ENCODE measurements at regions not wholly inside any gene's neighbourhood (a gene's known extent, or its start where the extent isn't known, plus 50 kb on each side); places are given as distances from the start of the nearest gene placed in this dataset.

GRCh38 chr17:70539132-70539924 lies 370.0 kb downstream of the KCNJ2 start:
- no peak for DNase-seq (ENCODE audit: low read depth in 6 of 9, low spot score in 9 of 9)
- WGBS: 73% methylated on average over 7 of the region's 7 CpGs
- Histone ChIP-seq H3K36me3 (ENCODE audit: control insufficient read depth in 2 of 2, insufficient read depth in 2 of 2, low read length in 1 of 2) (no peaks in the 10 kb centered on the region), H3K27me3 (ENCODE audit: control insufficient read depth in 2 of 2, insufficient read depth in 1 of 2, low read length in 1 of 2) (no peaks in the 10 kb centered on the region), H3K9me3 (ENCODE audit: control insufficient read depth in 2 of 2, insufficient read depth in 1 of 2, low read length in 1 of 2) (no peaks in the 10 kb centered on the region), H3K27ac (ENCODE audit: low read depth in 1 of 2, low read length in 1 of 2) (no peak overlapping the region), H3K4me3 (ENCODE audit: low read length in 2 of 2) (no peak overlapping the region), H3K4me1 (ENCODE audit: control insufficient read depth in 2 of 2, insufficient read depth in 2 of 2, low read length in 2 of 2) (peaks cover 9 to 18% of the 10 kb centered on the region in 2 donors)

GRCh38 chr17:70542876-70543275 lies 373.5 kb downstream of the KCNJ2 start:
- no peaks in the 10 kb centered on the region for H3K36me3 ChIP-seq (ENCODE audit: control insufficient read depth in 2 of 2, insufficient read depth in 2 of 2, low read length in 1 of 2)
- peaks cover 9 to 18% of the 10 kb centered on the region in 2 donors for H3K4me1 ChIP-seq (ENCODE audit: control insufficient read depth in 2 of 2, insufficient read depth in 2 of 2, low read length in 2 of 2)
- H3K27ac ChIP-seq (ENCODE audit: low read depth in 1 of 2, low read length in 1 of 2): peak overlapping the region; percentile 31 to 83
- peak in 7 of 9 donors; percentile 28 to 81 (median 49) for DNase-seq (ENCODE audit: low read depth in 6 of 9, low spot score in 9 of 9)
- no peak overlapping the region for H3K4me3 ChIP-seq (ENCODE audit: low read length in 2 of 2)
- H3K9me3 ChIP-seq (ENCODE audit: control insufficient read depth in 2 of 2, insufficient read depth in 1 of 2, low read length in 1 of 2): no peaks in the 10 kb centered on the region
- no peaks in the 10 kb centered on the region for H3K27me3 ChIP-seq (ENCODE audit: control insufficient read depth in 2 of 2, insufficient read depth in 1 of 2, low read length in 1 of 2)
- WGBS: 8% methylated on average over 4 of the region's 4 CpGs

GRCh38 chr17:70544317-70544716 lies 375.0 kb downstream of the KCNJ2 start:
- H3K36me3 ChIP-seq (ENCODE audit: control insufficient read depth in 2 of 2, insufficient read depth in 2 of 2, low read length in 1 of 2): no peaks in the 10 kb centered on the region
- 74% methylated on average over 1 of the region's 1 CpG for WGBS
- H3K27ac ChIP-seq (ENCODE audit: low read depth in 1 of 2, low read length in 1 of 2): no peak overlapping the region

GRCh38 chr17:70552230-70552981 lies 383.1 kb downstream of the KCNJ2 start:
- peak in 8 of 9 donors; percentile 47 to 81 (median 58) for DNase-seq (ENCODE audit: low read depth in 6 of 9, low spot score in 9 of 9)
- H3K27ac ChIP-seq (ENCODE audit: low read depth in 1 of 2, low read length in 1 of 2): no peak overlapping the region
- WGBS: 48% methylated on average over 8 of the region's 8 CpGs
- H3K36me3 ChIP-seq (ENCODE audit: control insufficient read depth in 2 of 2, insufficient read depth in 2 of 2, low read length in 1 of 2): no peaks in the 10 kb centered on the region
- H3K4me1 ChIP-seq (ENCODE audit: control insufficient read depth in 2 of 2, insufficient read depth in 2 of 2, low read length in 2 of 2): no peaks in the 10 kb centered on the region
- no peaks in the 10 kb centered on the region for H3K27me3 ChIP-seq (ENCODE audit: control insufficient read depth in 2 of 2, insufficient read depth in 1 of 2, low read length in 1 of 2)
- H3K9me3 ChIP-seq (ENCODE audit: control insufficient read depth in 2 of 2, insufficient read depth in 1 of 2, low read length in 1 of 2): no peaks in the 10 kb centered on the region
- H3K4me3 ChIP-seq (ENCODE audit: low read length in 2 of 2): no peak overlapping the region

More at GRCh38 chr17:70544317-70544716, 375.0 kb downstream of the KCNJ2 start:
- H3K27me3 ChIP-seq (ENCODE audit: control insufficient read depth in 2 of 2, insufficient read depth in 1 of 2, low read length in 1 of 2): no peaks in the 10 kb centered on the region
- H3K4me3 ChIP-seq (ENCODE audit: low read length in 2 of 2): no peak overlapping the region
- H3K4me1 ChIP-seq (ENCODE audit: control insufficient read depth in 2 of 2, insufficient read depth in 2 of 2, low read length in 2 of 2): peaks cover 9 to 18% of the 10 kb centered on the region in 2 donors
- H3K9me3 ChIP-seq (ENCODE audit: control insufficient read depth in 2 of 2, insufficient read depth in 1 of 2, low read length in 1 of 2): no peaks in the 10 kb centered on the region
- DNase-seq (ENCODE audit: low read depth in 6 of 9, low spot score in 9 of 9): peak in 1 of 9 donors; percentile 8

GRCh38 chr17:70552982-70553334 lies 383.6 kb downstream of the KCNJ2 start:
- H3K4me3 ChIP-seq (ENCODE audit: low read length in 2 of 2): no peak overlapping the region
- no peak for DNase-seq (ENCODE audit: low read depth in 6 of 9, low spot score in 9 of 9)
- no peaks in the 10 kb centered on the region for H3K9me3 ChIP-seq (ENCODE audit: control insufficient read depth in 2 of 2, insufficient read depth in 1 of 2, low read length in 1 of 2)
- H3K4me1 ChIP-seq (ENCODE audit: control insufficient read depth in 2 of 2, insufficient read depth in 2 of 2, low read length in 2 of 2): no peaks in the 10 kb centered on the region
- no peak overlapping the region for H3K27ac ChIP-seq (ENCODE audit: low read depth in 1 of 2, low read length in 1 of 2)
- H3K36me3 ChIP-seq (ENCODE audit: control insufficient read depth in 2 of 2, insufficient read depth in 2 of 2, low read length in 1 of 2): no peaks in the 10 kb centered on the region
- no peaks in the 10 kb centered on the region for H3K27me3 ChIP-seq (ENCODE audit: control insufficient read depth in 2 of 2, insufficient read depth in 1 of 2, low read length in 1 of 2)

- no peaks in the 10 kb centered on the region for H3K4me1 ChIP-seq (ENCODE audit: control insufficient read depth in 2 of 2, insufficient read depth in 2 of 2, low read length in 2 of 2)
- H3K4me3 ChIP-seq (ENCODE audit: low read length in 2 of 2): no peak overlapping the region
- no peaks in the 10 kb centered on the region for H3K36me3 ChIP-seq (ENCODE audit: control insufficient read depth in 2 of 2, insufficient read depth in 2 of 2, low read length in 1 of 2)
- no peaks in the 10 kb centered on the region for H3K27me3 ChIP-seq (ENCODE audit: control insufficient read depth in 2 of 2, insufficient read depth in 1 of 2, low read length in 1 of 2)
- H3K27ac ChIP-seq (ENCODE audit: low read depth in 1 of 2, low read length in 1 of 2): no peak overlapping the region
- no peaks in the 10 kb centered on the region for H3K9me3 ChIP-seq (ENCODE audit: control insufficient read depth in 2 of 2, insufficient read depth in 1 of 2, low read length in 1 of 2)
- no peak for DNase-seq (ENCODE audit: low read depth in 6 of 9, low spot score in 9 of 9)
These were observed 386.4 kb downstream of the KCNJ2 start for GRCh38 chr17:70555723-70556122.

GRCh38 chr17:70558821-70559220 lies 389.5 kb downstream of the KCNJ2 start:
- Histone ChIP-seq H3K36me3 (ENCODE audit: control insufficient read depth in 2 of 2, insufficient read depth in 2 of 2, low read length in 1 of 2) (no peaks in the 10 kb centered on the region), H3K4me1 (ENCODE audit: control insufficient read depth in 2 of 2, insufficient read depth in 2 of 2, low read length in 2 of 2) (no peaks in the 10 kb centered on the region), H3K27ac (ENCODE audit: low read depth in 1 of 2, low read length in 1 of 2) (no peak overlapping the region), H3K4me3 (ENCODE audit: low read length in 2 of 2) (no peak overlapping the region), H3K9me3 (ENCODE audit: control insufficient read depth in 2 of 2, insufficient read depth in 1 of 2, low read length in 1 of 2) (no peaks in the 10 kb centered on the region), H3K27me3 (ENCODE audit: control insufficient read depth in 2 of 2, insufficient read depth in 1 of 2, low read length in 1 of 2) (no peaks in the 10 kb centered on the region)
- WGBS: 25% methylated on average over 3 of the region's 3 CpGs
- no peak for DNase-seq (ENCODE audit: low read depth in 6 of 9, low spot score in 9 of 9)

- 96% methylated on average over 1 of the region's 1 CpG for WGBS
These were observed 391.1 kb downstream of the KCNJ2 start for GRCh38 chr17:70560471-70560870.

GRCh38 chr17:70562137-70562536 lies 392.8 kb downstream of the KCNJ2 start:
- DNase-seq (ENCODE audit: low read depth in 6 of 9, low spot score in 9 of 9): no peak
- no peak overlapping the region for H3K27ac ChIP-seq (ENCODE audit: low read depth in 1 of 2, low read length in 1 of 2)
- WGBS: 94% methylated on average over 1 of the region's 1 CpG
- no peaks in the 10 kb centered on the region for H3K4me1 ChIP-seq (ENCODE audit: control insufficient read depth in 2 of 2, insufficient read depth in 2 of 2, low read length in 2 of 2)
- no peaks in the 10 kb centered on the region for H3K36me3 ChIP-seq (ENCODE audit: control insufficient read depth in 2 of 2, insufficient read depth in 2 of 2, low read length in 1 of 2)
- no peaks in the 10 kb centered on the region for H3K27me3 ChIP-seq (ENCODE audit: control insufficient read depth in 2 of 2, insufficient read depth in 1 of 2, low read length in 1 of 2)
- no peaks in the 10 kb centered on the region for H3K9me3 ChIP-seq (ENCODE audit: control insufficient read depth in 2 of 2, insufficient read depth in 1 of 2, low read length in 1 of 2)
- H3K4me3 ChIP-seq (ENCODE audit: low read length in 2 of 2): no peak overlapping the region

More at GRCh38 chr17:70560471-70560870, 391.1 kb downstream of the KCNJ2 start:
- no peaks in the 10 kb centered on the region for H3K27me3 ChIP-seq (ENCODE audit: control insufficient read depth in 2 of 2, insufficient read depth in 1 of 2, low read length in 1 of 2)
- no peak overlapping the region for H3K4me3 ChIP-seq (ENCODE audit: low read length in 2 of 2)
- no peaks in the 10 kb centered on the region for H3K4me1 ChIP-seq (ENCODE audit: control insufficient read depth in 2 of 2, insufficient read depth in 2 of 2, low read length in 2 of 2)
- H3K27ac ChIP-seq (ENCODE audit: low read depth in 1 of 2, low read length in 1 of 2): no peak overlapping the region
- no peak for DNase-seq (ENCODE audit: low read depth in 6 of 9, low spot score in 9 of 9)
- H3K9me3 ChIP-seq (ENCODE audit: control insufficient read depth in 2 of 2, insufficient read depth in 1 of 2, low read length in 1 of 2): no peaks in the 10 kb centered on the region
- H3K36me3 ChIP-seq (ENCODE audit: control insufficient read depth in 2 of 2, insufficient read depth in 2 of 2, low read length in 1 of 2): no peaks in the 10 kb centered on the region
